GM12878 (cell line): ENCODE measurements at regions not wholly inside any gene's neighbourhood (a gene's known extent, or its start where the extent isn't known, plus 50 kb on each side); places are given as distances from the start of the nearest gene placed in this dataset.
"Not testable (repeated sequence)": the region's sequence is repeated elsewhere in the genome, so short reads cannot be mapped to it uniquely, and the experiment has no call there.

Experiments
- ATAC-seq: fragments of 200-7000 bp; cut with Tn5 transposase; 3 replicates; pipeline ENCODE4 v1.9.1; 2020; ENCODE audit warnings: mild to moderate bottlenecking, moderate library complexity
- BruUV-seq: library from RNA; stranded (reverse); fragments of 400-500 nt; replicated peaks from 2 replicates; lab custom pipeline; 2021; lab: Mats Ljungman, UMichigan
- CTCF ChIA-PET: fragments of 300-600 bp; sonication (Branson Sonifier 250); formaldehyde crosslinking; extraction: SDS; loops from one replicate; lab custom pipeline; 2021; ENCODE audit warnings: inconsistent platforms; lab: Yijun Ruan, JAX
- POLR2A ChIA-PET: fragments of 350-600 bp; formaldehyde crosslinking; extraction: SDS; loops from one replicate; lab custom pipeline; 2021; ENCODE audit warnings: inconsistent platforms; lab: Charles Lee
- RAD21 ChIA-PET: fragments of 300-600 bp; sonication (Branson Sonifier 250); formaldehyde crosslinking; loops from one replicate; lab custom pipeline; 2023; ENCODE audit warnings: antibody characterized with exemption; ENCODE audit not compliant: unreplicated experiment; lab: Charles Lee
- SMC1A ChIA-PET: fragments of 300-600 bp; sonication (Branson Sonifier 250); formaldehyde crosslinking; loops from one replicate; lab custom pipeline; 2023; ENCODE audit not compliant: unreplicated experiment, uncharacterized antibody; lab: Charles Lee
- DNase-seq: peaks from one replicate; pipeline ENCODE4 v3.0.0-alpha.2; 2011; ENCODE audit warnings: low read depth, low spot score
- FAIRE-seq: peaks from 3 replicates; lab custom pipeline; 2011; peaks lifted over from hg19 to GRCh38; lab: Jason Lieb, UNC
- H2AFZ ChIP-seq: 2 replicates; pipeline ENCODE4 v1.6.0; 2011; ENCODE audit warnings: low read depth, low read length, control low read depth; ENCODE audit not compliant: control insufficient read depth
- H3K27ac ChIP-seq: 2 replicates; pipeline ENCODE4 v1.5.1; 2011; ENCODE audit warnings: control low read depth; ENCODE audit not compliant: control insufficient read depth, insufficient read depth
- H3K27me3 ChIP-seq, 2 experiments: replicated peaks in 1 of 2; 2 replicates each; pipeline versions ENCODE4 v1.6.0 to v1.6.1; 2011; ENCODE audit warnings: low read length in 1 of 2; ENCODE audit not compliant: control insufficient read depth in 2 of 2, insufficient read depth in 2 of 2
- H3K36me3 ChIP-seq, 2 experiments: 2 replicates each; pipeline ENCODE4 v1.5.1; 2011; ENCODE audit warnings: low read length in 1 of 2; ENCODE audit not compliant: control insufficient read depth in 2 of 2, insufficient read depth in 2 of 2
- H3K4me1 ChIP-seq: 2 replicates; pipeline ENCODE4 v1.6.1; 2011; ENCODE audit warnings: mild to moderate bottlenecking, low read length, moderate library complexity, mixed read lengths; ENCODE audit not compliant: control insufficient read depth, insufficient read depth
- H3K4me2 ChIP-seq: 2 replicates; pipeline ENCODE4 v1.6.0; 2011; ENCODE audit warnings: control low read depth; ENCODE audit not compliant: control insufficient read depth, insufficient read depth
- H3K4me3 ChIP-seq: fragments of 200-600 bp; sonication (generic); 2 replicates; pipeline ENCODE4 v1.5.1; 2016
- H3K79me2 ChIP-seq: 2 replicates; pipeline ENCODE4 v1.6.0; 2011; ENCODE audit warnings: low read length; ENCODE audit not compliant: control insufficient read depth, insufficient read depth
- H3K9ac ChIP-seq: 2 replicates; pipeline ENCODE4 v1.8.0; 2011; ENCODE audit warnings: low read length, control low read depth, mixed read lengths; ENCODE audit not compliant: control insufficient read depth, insufficient read depth
- H3K9me3 ChIP-seq: replicated peaks from 3 replicates; pipeline ENCODE4 v1.5.1; 2011; ENCODE audit warnings: mild to moderate bottlenecking, low read length; ENCODE audit not compliant: control insufficient read depth, insufficient read depth
- H4K20me1 ChIP-seq: 2 replicates; pipeline ENCODE4 v1.6.0; 2011; ENCODE audit not compliant: control insufficient read depth, insufficient read depth
- EZH2 ChIP-seq: IDR thresholded peaks from 2 replicates; pipeline ENCODE4 v1.6.1; 2012; ENCODE audit warnings: low read depth, mild to moderate bottlenecking, control low read depth, inconsistent platforms, low read length, borderline replicate concordance; ENCODE audit not compliant: control insufficient read depth
- MTA2 ChIP-seq: fragments of 450-650 bp; IDR thresholded peaks from 2 replicates; pipeline ENCODE4 v1.6.1; 2016; ENCODE audit warnings: low read depth, mild to moderate bottlenecking, moderate library complexity
- MXI1 ChIP-seq: fragments of 150-350 bp; IDR thresholded peaks from 2 replicates; pipeline ENCODE4 v1.6.1; 2011; ENCODE audit warnings: low read depth, mild to moderate bottlenecking, inconsistent platforms, low read length, improper control_type of control experiment
- SMARCA5 ChIP-seq: fragments of 450-650 bp; IDR thresholded peaks from 2 replicates; pipeline ENCODE4 v1.6.1; 2017; ENCODE audit warnings: mild to moderate bottlenecking
- SREBF1 ChIP-seq: IDR thresholded peaks from 2 replicates; pipeline ENCODE4 v1.6.1; 2012; ENCODE audit warnings: mild to moderate bottlenecking, low read length
- TAF1 ChIP-seq: IDR thresholded peaks from 2 replicates; pipeline ENCODE4 v1.6.1; 2011; ENCODE audit warnings: mild to moderate bottlenecking, low read depth, low read length, borderline replicate concordance
- TCF12 ChIP-seq: IDR thresholded peaks from 2 replicates; pipeline ENCODE4 v1.6.1; 2011; ENCODE audit warnings: low read depth, mild to moderate bottlenecking, low read length
- WGBS: methylation state at CpG from one replicate; pipeline ENCODE4 v1.1.6; 2016; ENCODE audit warnings: low lambda C conversion rate; ENCODE audit not compliant: insufficient replicate concordance, insufficient coverage; ENCODE audit errors: missing lambda C conversion rate; 5-methylcytosine and 5-hydroxymethylcytosine counted together
- in situ Hi-C: fragments of 300-500 bp; cut with MboI; formaldehyde crosslinking; loops from 9 replicates; pipeline ENCODE4 v1.14.3; 2018; ENCODE audit warnings: mixed read lengths
- intact Hi-C: fragments of 100-400 bp; cut with micrococcal nuclease; formaldehyde crosslinking; loops from one replicate; pipeline ENCODE4 v1.14.2; 2022; ENCODE audit not compliant: unreplicated experiment

DNA sequence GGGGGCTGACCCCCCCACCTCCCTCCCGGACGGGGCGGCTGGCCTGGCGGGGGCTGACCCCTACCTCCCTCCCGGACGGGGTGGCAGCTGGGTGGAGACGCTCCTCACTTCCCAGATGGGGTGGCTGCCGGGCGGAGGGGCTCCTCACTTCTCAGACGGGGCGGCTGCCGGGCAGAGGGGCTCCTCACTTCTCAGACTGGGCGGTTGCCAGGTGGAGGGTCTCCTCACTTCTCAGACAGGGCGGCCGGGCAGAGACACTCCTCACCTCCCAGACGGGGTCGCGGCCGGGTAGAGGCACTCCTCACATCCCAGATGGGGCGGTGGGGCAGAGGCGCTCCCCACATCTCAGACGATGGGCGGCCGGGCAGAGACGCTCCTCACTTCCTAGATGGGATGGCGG is 435.1 kb downstream of the RPS24 start:
- FAIRE-seq, POLR2A ChIA-PET, H3K36me3 ChIP-seq, H3K9ac ChIP-seq, intact Hi-C loops, RAD21 ChIA-PET, H3K9me3 ChIP-seq, H3K27me3 ChIP-seq, BruUV-seq, DNase-seq, in situ Hi-C loops, SMC1A ChIA-PET, H3K4me1 ChIP-seq, H3K4me2 ChIP-seq, H3K27ac ChIP-seq, H2AFZ ChIP-seq, H3K4me3 ChIP-seq, H4K20me1 ChIP-seq, ATAC-seq, H3K79me2 ChIP-seq, CTCF ChIA-PET: not testable (repeated sequence)
- WGBS: 80% methylated on average over 17 of the region's 26 CpGs

DNA sequence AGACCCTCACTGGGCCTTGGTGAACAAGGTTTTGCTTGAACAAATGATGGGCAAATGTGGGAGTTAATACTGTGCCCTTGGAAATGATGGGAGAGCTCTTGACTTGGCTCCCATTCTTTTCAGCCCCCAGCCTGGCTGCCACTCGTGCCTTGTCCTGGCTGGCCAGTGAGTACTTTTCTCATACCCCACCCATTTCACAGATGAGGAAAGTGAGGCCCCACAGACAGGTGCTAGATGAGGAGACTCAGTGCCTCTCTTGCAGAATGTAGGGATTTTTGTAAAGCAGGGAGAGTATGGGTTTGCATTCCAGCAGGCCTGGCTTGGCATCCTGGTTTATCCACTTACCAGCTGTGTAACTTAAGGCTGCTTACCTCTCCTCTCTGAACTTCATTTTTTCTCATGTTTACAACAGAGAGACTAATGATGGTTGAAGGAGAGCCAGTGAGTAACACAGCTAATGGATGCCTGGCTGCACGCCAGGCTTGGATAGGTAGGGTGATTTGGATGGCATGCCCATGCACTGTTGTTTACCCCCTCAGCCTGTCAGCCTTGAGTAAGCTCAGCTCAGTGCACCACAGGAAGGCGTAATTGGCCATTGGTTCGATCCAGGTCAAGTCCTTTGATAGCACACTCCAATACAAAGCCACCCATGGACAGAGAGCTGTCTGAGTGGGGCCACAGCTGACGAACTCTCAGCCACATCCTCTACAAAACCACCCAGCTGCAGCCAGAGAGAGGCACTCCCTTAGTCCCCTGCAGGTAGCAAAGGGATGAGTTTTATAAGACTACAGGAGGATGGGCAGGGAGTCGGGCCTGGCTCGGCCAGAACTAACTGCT is 436.8 kb downstream of the RPS24 start:
- TF ChIP-seq MXI1 (no peak), TCF12 (no peak), SMARCA5 (no peak), TAF1 (no peak), SREBF1 (no peak), MTA2 (no peak), EZH2 (no peak)
- Histone ChIP-seq H3K36me3 (no peaks in the 10 kb centered on the region), H3K4me3 (no peak overlapping the region), H3K4me1 (no peaks in the 10 kb centered on the region), H3K4me2 (no peak overlapping the region), H4K20me1 (no peaks in the 10 kb centered on the region), H3K9me3 (no peaks in the 10 kb centered on the region), H3K79me2 (no peaks in the 10 kb centered on the region), H3K27me3 (peaks cover 0 to 2% of the 10 kb centered on the region in 2 experiments; a peak in 1 of 4 replicates), H3K9ac (no peak overlapping the region), H3K27ac (no peak overlapping the region), H2AFZ (no peak overlapping the region)
- no TSS peak for BruUV-seq
- in situ Hi-C loops: no loop called here
- RAD21 ChIA-PET: no interaction called here
- intact Hi-C loops: no loop called here
- DNase-seq: no peak
- POLR2A ChIA-PET: no interaction called here
- no peak for FAIRE-seq
- WGBS: 15% methylated on average over 7 of the region's 7 CpGs
- CTCF ChIA-PET: interaction anchor here (1.2 kb wide), 1 partner anchor 724 kb away, joined by 3 read pairs; no protein-coding TSS in a partner anchor
- no peak for ATAC-seq
- SMC1A ChIA-PET: interaction anchor here (0.6 kb wide), 1 partner anchor 209 kb away, joined by 3 read pairs; no protein-coding TSS in a partner anchor
